Myocyte (in vitro differentiated cells): ENCODE measurements at regions not wholly inside any gene's neighbourhood (a gene's known extent, or its start where the extent isn't known, plus 50 kb on each side); places are given as distances from the start of the nearest gene placed in this dataset.

Experiments used
- DNase-seq: peaks from one replicate; pipeline ENCODE4 v3.0.0-alpha.2; 2012; ENCODE audit warnings: low read depth

DNA sequence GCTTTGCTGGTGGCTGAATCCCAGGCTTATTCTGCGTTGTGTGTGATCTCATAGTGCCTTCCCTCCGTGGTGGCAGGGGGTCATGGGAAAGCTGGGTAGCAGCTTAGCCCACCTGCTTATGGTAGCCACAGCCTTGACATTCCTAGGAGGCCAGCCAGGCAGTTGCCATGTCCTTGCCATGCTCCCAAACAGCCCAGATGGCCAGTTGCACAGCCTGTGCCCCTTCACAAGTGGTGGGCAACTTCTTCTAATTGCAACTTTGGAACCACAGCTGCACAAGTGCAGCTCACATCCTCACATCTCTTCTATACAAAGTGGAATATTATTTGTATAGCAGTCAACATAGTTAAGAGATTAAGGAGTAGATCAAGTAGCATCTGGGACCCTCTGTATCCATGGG lies 136.6 kb upstream of the PELI1 start:
- DNase-seq, result peak; percentile 85

DNA sequence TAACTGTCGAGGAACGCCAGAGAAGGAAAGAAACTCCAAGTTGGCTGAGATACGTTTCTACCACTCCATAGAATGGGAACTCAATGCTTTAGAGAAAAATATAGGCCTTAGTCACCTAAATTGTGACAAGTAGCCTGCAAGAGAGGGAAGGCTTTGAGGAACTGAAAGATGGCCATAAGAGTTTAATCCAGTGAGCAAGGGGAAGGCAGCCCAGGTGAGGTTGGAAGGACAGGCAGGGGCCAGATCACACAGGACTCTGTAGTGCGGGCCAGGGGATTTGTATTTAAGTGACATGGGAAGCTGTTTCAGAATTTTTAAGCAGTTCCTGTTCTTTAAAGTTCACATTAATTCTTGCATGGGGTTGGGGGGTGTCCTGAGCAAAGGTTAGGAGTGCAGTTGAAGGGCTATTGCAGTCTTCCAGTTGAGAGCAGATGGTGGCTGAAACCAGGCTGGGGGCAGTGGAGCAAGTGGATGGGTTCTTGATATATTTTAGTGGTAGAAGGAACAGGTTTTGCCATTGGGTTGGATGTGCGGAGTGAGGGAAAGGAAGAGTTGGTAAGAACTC lies 138.9 kb upstream of the PELI1 start:
- no peak for DNase-seq

- no peak for DNase-seq
Measured at GRCh38 chr2:64283641-64284361, 139.6 kb upstream of the PELI1 start.

DNA sequence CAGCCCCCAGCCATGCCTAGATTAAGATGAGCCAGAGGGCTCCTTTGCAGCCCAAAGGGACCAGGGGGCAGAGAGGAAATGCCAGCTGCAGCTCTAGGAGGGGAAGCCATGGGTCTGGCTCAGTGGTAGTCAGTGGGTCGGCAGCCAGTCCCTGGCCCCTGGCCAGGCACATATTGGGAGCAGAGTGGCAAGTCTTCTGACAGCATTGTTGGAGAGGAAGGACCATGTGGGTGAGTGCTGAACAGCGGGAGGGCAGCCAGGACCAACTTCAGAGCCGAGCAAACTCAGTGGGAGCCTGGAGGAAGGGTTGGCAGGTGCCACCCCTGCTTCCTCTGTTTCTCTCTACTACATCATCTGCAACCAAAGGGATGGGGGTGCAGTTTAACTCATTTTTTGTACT lies 140.5 kb upstream of the PELI1 start:
- DNase-seq, result no peak

DNA sequence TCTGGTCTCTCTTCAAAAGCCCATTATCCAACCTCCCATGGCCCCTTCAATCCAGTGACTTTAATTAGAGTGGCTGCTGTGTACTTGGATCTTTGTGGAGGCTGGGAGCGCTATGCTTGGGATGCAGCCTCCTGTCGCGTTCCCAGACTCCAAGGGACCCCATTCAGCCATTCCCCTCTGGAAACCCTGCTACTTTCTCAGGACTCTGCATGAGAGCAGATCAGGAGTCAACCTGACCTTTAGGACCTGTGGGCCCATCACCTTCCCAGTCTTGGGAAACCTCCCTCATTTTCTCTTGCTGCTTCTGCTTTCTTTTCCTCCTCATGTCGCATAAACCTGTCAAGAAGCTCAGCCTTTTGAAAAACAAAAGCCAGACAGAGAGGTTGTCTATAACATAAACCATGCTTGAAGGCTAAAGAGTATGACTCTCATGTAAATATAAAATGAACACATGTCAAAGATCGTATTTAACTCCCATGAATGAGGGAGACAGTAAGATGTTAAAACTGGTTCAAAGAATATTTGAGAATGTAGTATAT lies 143.1 kb upstream of the PELI1 start:
- DNase-seq, result no peak

DNA sequence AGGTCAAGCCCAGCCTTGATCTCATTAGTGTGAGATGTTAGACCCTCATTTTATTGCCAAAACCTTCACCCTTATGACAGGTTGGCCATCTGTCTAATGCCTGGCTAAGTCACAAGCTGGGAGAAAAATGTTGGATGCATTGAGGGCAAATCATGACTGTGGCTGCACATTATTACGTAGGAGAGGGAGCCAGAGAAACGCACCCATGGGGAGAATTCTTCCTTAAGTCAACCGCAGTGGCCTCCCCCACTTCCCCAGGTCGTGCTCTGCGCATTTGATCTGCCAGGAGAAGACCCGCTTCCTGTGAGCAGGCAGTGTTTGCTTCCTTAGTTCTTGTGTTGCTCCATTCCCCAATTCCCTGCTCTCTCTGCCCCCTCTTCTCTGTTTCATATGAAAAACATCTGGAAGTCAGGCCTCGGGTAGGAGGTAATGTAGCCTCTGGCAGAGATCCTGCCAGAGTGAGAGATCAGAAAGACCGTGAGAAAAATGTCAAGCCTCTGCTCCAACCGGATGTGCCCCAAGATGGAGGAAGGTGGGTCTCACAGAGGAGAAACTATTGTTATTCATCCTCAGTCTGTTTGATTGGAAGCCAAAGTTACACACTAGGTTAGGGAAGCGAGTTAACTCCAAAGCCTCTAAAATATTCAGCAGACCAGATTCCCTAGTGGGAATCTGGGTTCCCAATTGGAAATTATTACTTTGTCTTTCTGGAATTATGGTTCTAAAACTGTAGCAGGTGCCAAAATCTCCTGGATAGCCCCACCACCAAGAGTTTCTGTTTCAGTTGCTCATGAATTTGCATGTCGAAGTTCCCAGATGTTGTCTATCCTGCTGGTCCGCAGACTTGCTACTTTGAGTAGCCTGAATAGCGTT lies 144.3 kb upstream of the PELI1 start:
- DNase-seq, result peak; percentile 63

- DNase-seq, result no peak
Measured at GRCh38 chr2:64289251-64289650, 145.0 kb upstream of the PELI1 start.

DNA sequence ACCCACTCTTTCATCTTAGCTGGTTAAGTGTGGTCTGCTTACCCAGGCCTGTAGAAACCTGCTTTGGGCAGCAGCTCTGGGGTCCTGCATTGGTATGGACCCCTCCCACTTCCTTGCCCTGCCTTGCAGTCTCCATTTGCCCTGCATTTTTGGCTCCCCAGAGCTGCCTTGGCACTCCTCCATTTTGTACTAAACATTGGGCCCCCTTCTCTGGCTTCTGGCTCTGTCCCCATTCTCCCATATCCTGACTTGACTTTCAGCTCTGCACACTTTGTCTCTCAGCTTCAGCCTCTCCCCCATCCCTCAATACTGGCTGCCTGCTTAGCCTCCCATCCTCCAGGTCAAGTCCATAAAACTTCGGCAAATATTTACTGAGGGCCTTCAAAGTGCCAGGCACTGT lies 145.5 kb upstream of the PELI1 start:
- no peak for DNase-seq

- peak; percentile 56 for DNase-seq
Measured at GRCh38 chr2:64291181-64291580, 147.0 kb upstream of the PELI1 start.

DNA sequence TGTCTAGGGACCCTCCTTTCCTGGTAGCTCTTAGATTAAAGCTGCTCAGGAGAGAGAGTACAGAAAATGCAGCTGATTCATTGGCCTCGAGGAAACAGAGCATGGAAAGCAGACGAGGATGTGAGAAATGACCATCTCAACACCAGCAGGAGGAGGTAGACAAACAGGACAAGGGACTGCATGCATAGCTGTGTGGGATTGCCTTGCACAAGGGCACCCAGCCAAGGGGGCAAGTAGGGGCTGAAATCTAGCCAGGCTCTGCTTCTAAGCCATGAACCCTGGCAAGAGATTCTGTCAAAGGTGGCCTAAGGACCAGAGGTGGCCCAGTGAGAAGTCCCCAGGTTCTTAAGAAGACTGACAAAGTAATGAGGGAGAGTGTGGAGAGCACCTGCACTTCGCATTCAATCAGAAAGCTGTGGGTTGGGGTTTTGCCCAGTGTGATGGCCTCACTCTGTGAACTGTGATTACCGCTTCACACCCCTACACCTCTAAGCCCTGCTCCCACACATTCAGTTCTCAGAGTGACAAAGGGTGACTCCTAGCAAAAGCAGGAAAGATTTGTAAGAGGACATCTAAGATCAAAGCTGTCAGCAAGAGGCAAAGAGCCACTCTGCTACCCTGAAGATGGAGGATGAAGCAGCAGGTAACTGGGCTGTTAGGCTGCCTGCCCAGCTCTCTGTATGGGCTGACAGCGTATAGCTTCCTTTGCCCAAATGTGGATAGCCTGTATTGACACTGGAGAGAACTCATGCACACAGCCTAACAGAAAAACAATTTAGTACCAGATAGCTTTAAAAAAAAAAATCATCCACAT lies 151.3 kb upstream of the PELI1 start:
- DNase-seq, result no peak

DNA sequence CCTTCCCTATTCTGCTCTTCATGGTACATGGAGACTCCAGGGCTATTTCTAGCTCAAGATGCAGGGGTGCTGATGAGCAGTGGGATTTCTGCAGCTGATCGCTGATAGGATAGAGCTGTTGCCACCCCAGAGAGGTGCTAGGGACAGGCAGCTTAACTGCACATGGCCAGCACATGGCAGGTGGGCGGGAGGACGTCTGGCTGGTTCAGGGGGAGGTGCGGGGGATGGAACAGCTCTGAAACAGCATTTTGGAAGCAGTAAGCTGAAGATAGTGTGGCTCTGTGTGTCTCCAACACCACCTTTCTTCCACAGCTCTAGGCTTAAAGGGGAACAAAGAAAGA lies 151.9 kb upstream of the PELI1 start:
- no peak for DNase-seq

DNA sequence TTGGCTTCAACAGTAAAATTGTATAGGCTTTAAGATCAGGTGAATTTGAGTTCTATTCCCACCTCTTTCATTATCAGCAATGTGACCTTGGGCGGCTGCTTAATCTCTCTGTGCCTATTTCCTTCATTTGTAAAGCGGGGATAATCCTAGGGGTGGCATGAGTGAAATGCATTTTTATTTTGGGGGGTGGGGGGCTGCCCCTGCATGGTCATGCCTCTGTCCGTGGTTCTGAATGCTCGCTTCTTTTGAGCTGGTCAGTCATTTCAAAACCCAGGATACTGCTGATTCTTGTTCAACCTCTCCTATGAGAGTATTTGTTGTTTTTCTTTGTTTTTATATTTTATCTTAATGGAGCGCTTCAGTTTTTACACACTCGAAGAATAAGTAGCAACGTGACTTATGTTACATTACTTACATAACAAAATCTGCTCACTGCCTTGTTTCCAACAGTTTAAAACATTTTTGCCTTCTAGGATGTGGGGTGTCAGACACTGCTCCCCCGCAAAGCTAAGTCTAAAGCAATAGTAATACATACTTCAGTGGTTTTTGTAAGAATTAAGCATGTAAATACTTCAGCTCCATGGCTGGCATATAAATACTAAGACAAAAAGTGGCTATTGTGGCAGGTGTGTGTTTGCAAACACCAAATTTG lies 152.6 kb upstream of the PELI1 start:
- no peak for DNase-seq

GRCh38 chr2:64298161-64298560 lies 153.9 kb upstream of the PELI1 start:
- no peak for DNase-seq

DNA sequence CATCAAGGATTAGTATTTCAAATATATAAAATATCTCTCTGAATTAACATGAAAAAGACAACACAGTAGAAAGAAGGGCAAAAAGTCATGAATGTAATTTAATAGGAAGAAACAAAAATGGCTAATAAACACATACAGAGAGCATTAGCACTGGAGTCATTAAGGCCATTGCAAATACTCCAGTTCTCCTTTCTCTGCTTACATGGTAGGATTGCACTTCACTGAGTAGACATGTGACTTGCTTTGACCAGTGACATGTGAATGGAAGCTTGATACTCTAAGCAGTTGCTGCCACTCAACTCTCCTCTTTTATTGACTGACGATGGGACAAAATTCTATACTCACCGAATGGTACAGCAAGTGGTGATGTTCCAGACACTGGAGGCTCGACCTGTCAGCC lies 153.9 kb upstream of the LGALSL start:
- DNase-seq, result no peak

DNA sequence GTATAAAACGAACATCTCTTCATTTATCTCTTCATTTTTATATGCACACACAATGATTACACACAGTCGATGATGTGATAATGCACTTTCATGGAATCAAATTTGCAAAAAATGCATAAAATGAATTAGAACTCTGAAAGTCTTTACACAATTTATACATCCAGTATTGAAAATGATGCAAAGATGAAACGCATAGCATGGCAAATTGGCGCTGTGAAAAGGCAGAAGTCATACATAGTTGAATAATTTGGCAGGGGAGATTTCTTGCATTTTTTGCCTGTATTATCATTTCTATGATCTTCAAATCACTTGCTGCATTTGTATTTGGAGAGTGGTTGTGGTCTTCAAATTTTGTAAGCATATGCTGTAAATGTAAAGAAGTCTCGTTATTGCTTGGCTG lies 150.7 kb upstream of the LGALSL start:
- no peak for DNase-seq

- DNase-seq, result no peak
Measured at GRCh38 chr2:64307421-64307820, 146.5 kb upstream of the LGALSL start.

DNA sequence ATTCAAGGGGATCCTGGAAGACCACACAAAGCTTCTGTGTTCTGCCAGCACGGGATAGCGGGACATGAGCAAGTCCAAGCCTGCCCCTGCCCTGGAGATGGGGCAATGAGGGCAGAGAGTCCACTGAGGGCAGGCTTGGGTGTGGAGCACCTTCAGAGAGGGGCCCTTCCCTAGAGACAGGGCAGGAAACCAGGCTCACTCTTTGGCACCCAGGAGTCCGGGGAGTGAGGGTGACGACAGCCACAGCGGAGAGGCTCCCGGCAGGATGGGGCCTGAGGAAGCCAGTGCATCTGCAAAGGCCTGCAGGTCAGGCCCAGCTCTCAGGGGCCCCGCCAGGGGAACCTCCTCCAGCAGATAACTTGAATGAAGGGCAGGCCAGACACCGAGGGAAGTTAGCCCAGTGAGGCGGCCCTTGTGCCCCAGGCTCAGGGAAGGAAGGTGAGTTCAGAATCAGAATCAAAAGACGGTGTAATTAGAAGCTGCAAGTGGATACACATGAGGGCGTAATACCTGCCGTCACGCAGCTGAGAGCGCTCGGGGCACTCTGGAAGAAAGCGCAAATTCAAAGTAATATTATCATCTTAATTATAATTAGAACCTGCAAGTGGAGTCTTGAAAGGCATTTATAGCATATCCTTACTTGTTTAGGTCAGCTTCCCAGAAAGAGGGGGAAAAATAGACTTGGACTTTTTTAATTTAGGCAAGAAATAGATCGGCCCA lies 142.6 kb upstream of the LGALSL start:
- DNase-seq, result no peak

DNA sequence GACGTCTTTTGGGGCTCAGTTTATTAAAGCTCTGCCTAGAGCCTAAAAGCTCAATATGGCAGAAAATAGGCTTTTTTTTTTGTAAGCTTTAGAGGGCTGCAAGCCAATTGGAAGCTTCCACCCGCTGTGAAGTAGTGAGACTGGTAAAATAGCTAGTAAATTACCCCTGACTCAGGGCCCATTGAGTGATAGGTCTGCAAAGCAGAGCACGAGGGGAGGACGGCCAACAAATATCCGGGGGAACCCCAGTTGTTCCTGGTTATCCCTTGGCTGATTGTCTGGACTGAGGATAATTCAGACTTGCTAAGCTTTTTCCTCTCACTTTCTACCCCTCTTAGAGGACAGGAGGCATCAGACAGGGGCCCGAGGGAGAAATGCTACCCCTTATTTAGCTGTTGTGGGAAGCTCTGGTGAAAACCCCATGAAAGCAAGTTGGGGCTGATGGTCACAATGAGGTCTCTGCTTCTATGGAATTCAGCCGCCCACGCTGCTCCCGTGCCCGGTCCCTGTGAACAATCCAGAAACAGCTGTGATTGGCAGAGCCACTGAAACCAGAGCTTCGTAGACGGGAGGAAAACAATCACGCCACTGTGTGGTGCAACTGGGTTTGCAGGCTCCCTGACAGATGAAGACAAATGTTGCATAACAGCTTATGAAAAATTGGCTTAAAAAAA lies 141.9 kb upstream of the LGALSL start:
- DNase-seq, result peak; percentile 96

DNA sequence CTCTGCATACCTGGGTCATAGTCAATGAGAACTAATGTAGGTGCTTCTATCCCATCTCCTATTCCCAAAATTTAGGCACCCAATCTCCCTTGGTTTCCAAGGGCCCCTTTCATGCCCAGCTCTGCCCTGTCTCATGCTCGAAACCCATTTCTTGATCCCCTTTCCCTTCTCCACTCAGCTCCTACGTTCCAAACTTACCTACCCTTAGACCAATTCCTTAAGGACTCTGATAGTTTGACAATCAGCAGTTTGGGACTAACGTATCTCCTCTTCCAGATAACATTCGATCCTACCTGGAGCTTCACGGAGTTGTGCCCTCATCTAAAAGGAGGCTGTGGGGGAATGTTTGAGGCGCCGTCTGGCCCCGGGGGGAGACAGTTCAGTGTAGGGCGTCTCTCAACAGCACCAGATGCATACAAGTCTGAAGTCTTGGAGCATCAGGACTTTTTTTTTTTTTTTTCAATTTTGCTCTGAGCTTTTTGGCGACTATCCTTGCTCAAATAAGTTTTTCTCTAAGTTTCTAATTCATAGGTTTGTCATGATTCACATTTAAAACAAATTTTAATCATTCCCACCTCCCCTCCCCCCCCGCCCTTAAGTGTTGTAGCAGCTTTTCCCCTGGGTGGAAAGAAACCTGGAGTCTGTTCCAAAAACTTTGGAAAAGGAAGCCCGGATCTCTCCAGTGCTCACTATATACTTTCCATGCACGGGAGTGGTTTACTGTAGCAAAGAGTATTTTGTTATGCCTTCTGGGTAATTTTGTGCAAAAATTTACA lies 141.2 kb upstream of the LGALSL start:
- DNase-seq, result no peak
